HL-60 (cell line): ENCODE measurements at regions not wholly inside any gene's neighbourhood (a gene's known extent, or its start where the extent isn't known, plus 50 kb on each side); places are given as distances from the start of the nearest gene placed in this dataset.

Source experiments
- DNase-seq, 2 experiments: peaks; one replicate each; pipeline ENCODE4 v3.0.0-alpha.2; 2010 to 2020; ENCODE audit warnings: low read depth in 1 of 2, low spot score in 1 of 2
- H3K27ac ChIP-seq: fragments of 250-450 bp; sonication (Bioruptor Pico); replicated peaks from 2 replicates; pipeline ENCODE4 v1.5.1; 2020; ENCODE audit warnings: mild to moderate bottlenecking, moderate library complexity
- H3K27me3 ChIP-seq: fragments of 250-450 bp; sonication (Bioruptor Pico); 2 replicates; pipeline ENCODE4 v1.5.1; 2021; ENCODE audit warnings: mild to moderate bottlenecking, moderate library complexity; ENCODE audit not compliant: insufficient read depth, poor library complexity, severe bottlenecking
- H3K4me3 ChIP-seq: replicated peaks from 2 replicates; pipeline ENCODE4 v1.5.1; 2011; ENCODE audit warnings: mild to moderate bottlenecking, control low read depth, low read length; ENCODE audit not compliant: insufficient read depth
- GABPA ChIP-seq: IDR thresholded peaks from 2 replicates; pipeline ENCODE4 v1.6.1; 2012; ENCODE audit warnings: low read depth
- POLR2AphosphoS5 ChIP-seq: IDR thresholded peaks from 2 replicates; pipeline ENCODE4 v1.6.1; 2012; ENCODE audit warnings: low read depth
- SPI1 ChIP-seq: IDR thresholded peaks from 2 replicates; pipeline ENCODE4 v1.6.1; 2012; ENCODE audit warnings: low read depth, mild to moderate bottlenecking, borderline replicate concordance
- TF ChIP-seq, protein P1 (sequence below): IDR thresholded peaks from one replicate; pipeline ENCODE4 v1.5.1; 2011; ENCODE audit warnings: low read length, control low read depth, inconsistent platforms; ENCODE audit not compliant: insufficient read depth
- TF ChIP-seq, protein P2 (sequence below): IDR thresholded peaks from 2 replicates; pipeline ENCODE4 v1.6.1; 2012; ENCODE audit warnings: low read depth; ENCODE audit not compliant: insufficient replicate concordance

DNA sequence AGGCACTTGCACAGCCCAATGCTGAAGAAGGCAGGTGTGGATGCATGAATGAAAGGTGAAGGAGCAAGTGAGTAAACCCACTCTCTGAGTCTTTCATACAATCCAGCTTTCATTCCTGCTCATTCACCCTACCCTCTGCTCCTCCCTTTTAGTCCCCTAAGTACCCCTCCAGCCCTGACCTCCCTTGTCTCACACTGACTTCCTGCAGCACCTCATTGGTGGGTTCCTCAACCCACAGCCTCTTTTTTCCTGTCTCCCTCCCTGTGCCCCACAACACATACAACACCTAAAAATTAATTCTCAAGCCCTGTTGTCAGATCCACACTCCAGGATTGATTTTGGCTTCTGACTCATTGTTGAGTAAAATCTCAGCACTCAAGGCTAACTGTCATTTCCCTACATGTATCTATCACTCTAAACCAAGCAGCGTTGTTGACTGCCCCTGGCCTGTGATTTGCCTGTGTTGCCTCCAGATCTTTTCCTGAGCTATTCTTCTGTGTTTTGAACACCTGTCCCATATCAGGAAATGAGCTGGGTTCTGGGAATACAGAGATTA is 177.3 kb upstream of the SERP2 start:
- DNase-seq, result no peak
- Histone ChIP-seq H3K27me3 (peaks cover 3% of the 10 kb centered on the region), H3K27ac (no peak overlapping the region), H3K4me3 (no peak overlapping the region)
- no peak for TF ChIP-seq GABPA
- TF ChIP-seq, protein P1, sequence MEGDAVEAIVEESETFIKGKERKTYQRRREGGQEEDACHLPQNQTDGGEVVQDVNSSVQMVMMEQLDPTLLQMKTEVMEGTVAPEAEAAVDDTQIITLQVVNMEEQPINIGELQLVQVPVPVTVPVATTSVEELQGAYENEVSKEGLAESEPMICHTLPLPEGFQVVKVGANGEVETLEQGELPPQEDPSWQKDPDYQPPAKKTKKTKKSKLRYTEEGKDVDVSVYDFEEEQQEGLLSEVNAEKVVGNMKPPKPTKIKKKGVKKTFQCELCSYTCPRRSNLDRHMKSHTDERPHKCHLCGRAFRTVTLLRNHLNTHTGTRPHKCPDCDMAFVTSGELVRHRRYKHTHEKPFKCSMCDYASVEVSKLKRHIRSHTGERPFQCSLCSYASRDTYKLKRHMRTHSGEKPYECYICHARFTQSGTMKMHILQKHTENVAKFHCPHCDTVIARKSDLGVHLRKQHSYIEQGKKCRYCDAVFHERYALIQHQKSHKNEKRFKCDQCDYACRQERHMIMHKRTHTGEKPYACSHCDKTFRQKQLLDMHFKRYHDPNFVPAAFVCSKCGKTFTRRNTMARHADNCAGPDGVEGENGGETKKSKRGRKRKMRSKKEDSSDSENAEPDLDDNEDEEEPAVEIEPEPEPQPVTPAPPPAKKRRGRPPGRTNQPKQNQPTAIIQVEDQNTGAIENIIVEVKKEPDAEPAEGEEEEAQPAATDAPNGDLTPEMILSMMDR, result no peak
- TF ChIP-seq, protein P2, sequence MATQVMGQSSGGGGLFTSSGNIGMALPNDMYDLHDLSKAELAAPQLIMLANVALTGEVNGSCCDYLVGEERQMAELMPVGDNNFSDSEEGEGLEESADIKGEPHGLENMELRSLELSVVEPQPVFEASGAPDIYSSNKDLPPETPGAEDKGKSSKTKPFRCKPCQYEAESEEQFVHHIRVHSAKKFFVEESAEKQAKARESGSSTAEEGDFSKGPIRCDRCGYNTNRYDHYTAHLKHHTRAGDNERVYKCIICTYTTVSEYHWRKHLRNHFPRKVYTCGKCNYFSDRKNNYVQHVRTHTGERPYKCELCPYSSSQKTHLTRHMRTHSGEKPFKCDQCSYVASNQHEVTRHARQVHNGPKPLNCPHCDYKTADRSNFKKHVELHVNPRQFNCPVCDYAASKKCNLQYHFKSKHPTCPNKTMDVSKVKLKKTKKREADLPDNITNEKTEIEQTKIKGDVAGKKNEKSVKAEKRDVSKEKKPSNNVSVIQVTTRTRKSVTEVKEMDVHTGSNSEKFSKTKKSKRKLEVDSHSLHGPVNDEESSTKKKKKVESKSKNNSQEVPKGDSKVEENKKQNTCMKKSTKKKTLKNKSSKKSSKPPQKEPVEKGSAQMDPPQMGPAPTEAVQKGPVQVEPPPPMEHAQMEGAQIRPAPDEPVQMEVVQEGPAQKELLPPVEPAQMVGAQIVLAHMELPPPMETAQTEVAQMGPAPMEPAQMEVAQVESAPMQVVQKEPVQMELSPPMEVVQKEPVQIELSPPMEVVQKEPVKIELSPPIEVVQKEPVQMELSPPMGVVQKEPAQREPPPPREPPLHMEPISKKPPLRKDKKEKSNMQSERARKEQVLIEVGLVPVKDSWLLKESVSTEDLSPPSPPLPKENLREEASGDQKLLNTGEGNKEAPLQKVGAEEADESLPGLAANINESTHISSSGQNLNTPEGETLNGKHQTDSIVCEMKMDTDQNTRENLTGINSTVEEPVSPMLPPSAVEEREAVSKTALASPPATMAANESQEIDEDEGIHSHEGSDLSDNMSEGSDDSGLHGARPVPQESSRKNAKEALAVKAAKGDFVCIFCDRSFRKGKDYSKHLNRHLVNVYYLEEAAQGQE, result no peak
- TF ChIP-seq POLR2AphosphoS5, result no peak
- no peak for TF ChIP-seq SPI1

DNA sequence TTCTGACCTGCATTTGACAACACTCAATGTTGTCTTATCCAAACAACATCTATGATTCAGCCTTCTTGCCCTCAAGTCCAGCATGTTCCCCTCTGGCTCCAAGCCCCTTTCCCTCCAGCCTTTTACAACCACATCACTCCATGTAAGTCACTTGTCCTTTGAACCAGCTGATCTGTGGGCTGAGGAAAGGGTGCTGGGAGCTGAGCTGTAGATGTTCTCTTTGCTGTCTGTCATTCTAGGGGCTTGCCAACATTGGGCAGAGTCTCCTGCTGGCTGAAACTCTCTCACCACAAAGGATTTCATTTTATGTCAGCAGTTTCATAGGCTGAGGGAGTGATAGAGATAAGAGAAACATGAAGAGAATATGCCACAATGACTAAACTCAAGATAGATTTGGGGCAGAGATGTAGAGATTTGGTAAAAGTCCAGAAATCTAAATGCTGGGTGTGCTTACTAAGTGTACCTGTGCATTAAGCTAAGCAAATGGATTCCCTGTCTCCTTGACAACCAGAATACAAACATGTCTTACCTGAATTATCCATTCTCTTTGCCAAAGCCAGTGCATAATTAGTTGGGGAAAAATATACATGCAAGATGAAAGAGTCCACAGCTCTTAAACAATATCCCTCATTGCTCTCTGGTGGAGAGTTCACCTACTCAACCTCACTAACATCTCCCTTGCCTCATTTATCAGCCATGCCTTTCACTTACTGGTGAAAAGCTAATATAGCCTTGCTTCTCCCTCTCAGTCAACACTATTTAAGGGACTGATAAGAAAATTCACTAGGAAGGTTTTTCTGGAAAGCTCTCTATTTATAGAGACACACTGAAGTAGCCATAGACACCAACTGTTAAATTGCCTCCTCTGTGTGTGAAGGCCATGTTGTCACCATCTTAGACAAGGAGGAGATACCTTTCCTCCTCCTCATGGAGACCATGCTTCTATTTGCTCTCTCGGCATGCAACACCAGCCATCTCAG is 175.5 kb upstream of the SERP2 start:
- H3K27ac ChIP-seq, result no peak overlapping the region
- no peak overlapping the region for H3K4me3 ChIP-seq
- DNase-seq, result no peak
- TF ChIP-seq, protein P2, result no peak
- TF ChIP-seq SPI1 (no peak), GABPA (no peak), POLR2AphosphoS5 (no peak)
- TF ChIP-seq, protein P1, result no peak
- peaks cover 3% of the 10 kb centered on the region for H3K27me3 ChIP-seq

DNA sequence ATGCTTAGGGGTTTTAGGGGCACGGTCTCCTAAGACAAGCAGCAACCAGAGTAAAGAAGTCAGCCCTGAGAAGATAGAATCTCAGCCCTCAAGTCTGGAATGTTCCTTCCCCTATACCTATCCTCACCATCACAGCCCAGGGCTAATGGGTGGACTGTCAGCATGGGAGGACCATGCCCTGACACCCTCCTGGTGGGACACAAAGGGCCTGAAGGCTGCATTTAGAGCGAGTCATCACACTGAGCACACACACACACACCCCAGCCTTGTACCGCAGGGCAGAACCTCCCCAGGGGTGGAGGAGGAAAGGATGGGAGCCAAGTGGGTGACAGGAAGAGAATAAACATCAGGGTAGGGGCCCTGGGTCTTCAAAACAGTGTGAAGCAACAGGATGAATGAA is 174.8 kb upstream of the SERP2 start:
- Histone ChIP-seq H3K4me3 (no peak overlapping the region), H3K27me3 (peaks cover 3% of the 10 kb centered on the region), H3K27ac (no peak overlapping the region)
- no peak for DNase-seq
- TF ChIP-seq SPI1 (no peak), GABPA (no peak), POLR2AphosphoS5 (no peak)
- TF ChIP-seq, protein P1, result no peak
- TF ChIP-seq, protein P2, result no peak
